ENCODE measurements at regions not wholly inside any gene's neighbourhood (a gene's known extent, or its start where the extent isn't known, plus 50 kb on each side); places are given as distances from the start of the nearest gene placed in this dataset.
"Not testable (repeated sequence)": the region's sequence is repeated elsewhere in the genome, so short reads cannot be mapped to it uniquely, and the experiment has no call there.

- H3K9me3 Mint-ChIP-seq (ENCODE audit: low read depth); H3K4me1 Mint-ChIP-seq; H3K27me3 Mint-ChIP-seq; H3K4me3 Mint-ChIP-seq; H3K36me3 Mint-ChIP-seq; H3K27ac Mint-ChIP-seq; DNase-seq; ATAC-seq: not testable (repeated sequence)
- CTCF ChIA-PET = interaction anchor here (0.6 kb wide), 1 partner anchor 20 kb away, joined by 3 read pairs; no protein-coding TSS in a partner anchor
Measured at GRCh38 chr5:86566030-86566429, 51.7 kb upstream of the COX7C start.
